Large intestine (tissue), 3 donors: ENCODE measurements at regions not wholly inside any gene's neighbourhood (a gene's known extent, or its start where the extent isn't known, plus 50 kb on each side); places are given as distances from the start of the nearest gene placed in this dataset.

Experiments
- DNase-seq, 2 donors: peaks; one replicate each; pipeline versions ENCODE4 v3.0.0 to v3.0.0-alpha.2; 2013
- H3K27ac ChIP-seq: one replicate; pipeline ENCODE4 v1.5.1; 2013; ENCODE audit warnings: low read length
- H3K27me3 ChIP-seq: 2 replicates; pipeline ENCODE4 v1.6.1; 2013; ENCODE audit warnings: low read length; ENCODE audit not compliant: control insufficient read depth, insufficient read depth
- H3K36me3 ChIP-seq: 2 replicates; pipeline ENCODE4 v1.6.1; 2013; ENCODE audit warnings: low read length; ENCODE audit not compliant: control insufficient read depth, insufficient read depth
- H3K4me1 ChIP-seq: one replicate; pipeline ENCODE4 v1.6.1; 2013; ENCODE audit warnings: low read length; ENCODE audit not compliant: control insufficient read depth, insufficient read depth
- H3K4me3 ChIP-seq: one replicate; pipeline ENCODE4 v1.5.1; 2013; ENCODE audit warnings: low read length
- H3K9me3 ChIP-seq: one replicate; pipeline ENCODE4 v1.6.1; 2013; ENCODE audit warnings: mild to moderate bottlenecking, low read depth, low read length, moderate library complexity; ENCODE audit not compliant: control insufficient read depth
- WGBS: methylation state at CpG from one replicate; pipeline ENCODE4 v1.1.5; 2013; ENCODE audit warnings: low lambda C conversion rate; ENCODE audit not compliant: insufficient coverage; 5-methylcytosine and 5-hydroxymethylcytosine counted together

GRCh38 chr2:12589802-12590320 lies 126.9 kb upstream of the TRIB2 start:
- Histone ChIP-seq H3K4me1 (no peaks in the 10 kb centered on the region), H3K27me3 (no peaks in the 10 kb centered on the region), H3K36me3 (no peaks in the 10 kb centered on the region), H3K9me3 (no peaks in the 10 kb centered on the region), H3K27ac (no peak overlapping the region), H3K4me3 (no peak overlapping the region)
- no CpG with 5 or more reads among the region's 5 CpGs for WGBS
- DNase-seq, result no peak

GRCh38 chr2:12592296-12592695 lies 124.4 kb upstream of the TRIB2 start:
- Histone ChIP-seq H3K36me3 (no peaks in the 10 kb centered on the region), H3K9me3 (no peaks in the 10 kb centered on the region), H3K4me1 (no peaks in the 10 kb centered on the region), H3K27ac (no peak overlapping the region), H3K27me3 (no peaks in the 10 kb centered on the region), H3K4me3 (no peak overlapping the region)
- WGBS, result 100% methylated on average over 2 of the region's 3 CpGs
- no peak for DNase-seq

- Histone ChIP-seq H3K27ac (no peak overlapping the region), H3K27me3 (no peaks in the 10 kb centered on the region), H3K4me1 (no peaks in the 10 kb centered on the region), H3K36me3 (no peaks in the 10 kb centered on the region), H3K4me3 (no peak overlapping the region), H3K9me3 (no peaks in the 10 kb centered on the region)
- no peak for DNase-seq
- WGBS, result 100% methylated on average over 1 of the region's 4 CpGs
Measured at GRCh38 chr2:12594590-12594989, 122.1 kb upstream of the TRIB2 start.

GRCh38 chr2:12596771-12597170 lies 120.0 kb upstream of the TRIB2 start:
- Histone ChIP-seq H3K4me3 (no peak overlapping the region), H3K9me3 (no peaks in the 10 kb centered on the region), H3K4me1 (no peaks in the 10 kb centered on the region), H3K36me3 (no peaks in the 10 kb centered on the region), H3K27ac (no peak overlapping the region), H3K27me3 (no peaks in the 10 kb centered on the region)
- no peak for DNase-seq
- WGBS, result no CpG with 5 or more reads among the region's 3 CpGs

GRCh38 chr2:12597610-12598009 lies 119.1 kb upstream of the TRIB2 start:
- H3K9me3 ChIP-seq, result no peaks in the 10 kb centered on the region
- no peak overlapping the region for H3K4me3 ChIP-seq
- WGBS, result 100% methylated on average over 1 of the region's 2 CpGs
- H3K27ac ChIP-seq, result no peak overlapping the region
- no peaks in the 10 kb centered on the region for H3K36me3 ChIP-seq
- DNase-seq, result no peak
- no peaks in the 10 kb centered on the region for H3K4me1 ChIP-seq
- no peaks in the 10 kb centered on the region for H3K27me3 ChIP-seq

GRCh38 chr2:12602661-12603060 lies 114.1 kb upstream of the TRIB2 start:
- Histone ChIP-seq H3K36me3 (no peaks in the 10 kb centered on the region), H3K9me3 (no peaks in the 10 kb centered on the region), H3K4me1 (no peaks in the 10 kb centered on the region), H3K4me3 (no peak overlapping the region), H3K27me3 (no peaks in the 10 kb centered on the region), H3K27ac (no peak overlapping the region)
- no peak for DNase-seq
- WGBS, result no CpG with 5 or more reads among the region's 2 CpGs

- WGBS, result no CpG with 5 or more reads among the region's 1 CpG
- Histone ChIP-seq H3K4me1 (no peaks in the 10 kb centered on the region), H3K27ac (no peak overlapping the region), H3K9me3 (no peaks in the 10 kb centered on the region), H3K4me3 (no peak overlapping the region), H3K36me3 (no peaks in the 10 kb centered on the region), H3K27me3 (no peaks in the 10 kb centered on the region)
- no peak for DNase-seq
Measured at GRCh38 chr2:12603781-12604295, 112.9 kb upstream of the TRIB2 start.

- no peaks in the 10 kb centered on the region for H3K4me1 ChIP-seq
- no peaks in the 10 kb centered on the region for H3K36me3 ChIP-seq
- no peaks in the 10 kb centered on the region for H3K27me3 ChIP-seq
- no CpG with 5 or more reads among the region's 2 CpGs for WGBS
- no peak overlapping the region for H3K4me3 ChIP-seq
- H3K27ac ChIP-seq, result no peak overlapping the region
- H3K9me3 ChIP-seq, result no peaks in the 10 kb centered on the region
- peak in 1 of 2 donors; percentile 9 for DNase-seq
Measured at GRCh38 chr2:12604341-12604740, 112.4 kb upstream of the TRIB2 start.

- Histone ChIP-seq H3K27me3 (no peaks in the 10 kb centered on the region), H3K36me3 (no peaks in the 10 kb centered on the region), H3K4me1 (no peaks in the 10 kb centered on the region), H3K9me3 (no peaks in the 10 kb centered on the region), H3K4me3 (no peak overlapping the region), H3K27ac (no peak overlapping the region)
- no peak for DNase-seq
- no CpG with 5 or more reads among the region's 1 CpG for WGBS
Measured at GRCh38 chr2:12605366-12605765, 111.4 kb upstream of the TRIB2 start.

GRCh38 chr2:12605936-12606335 lies 110.8 kb upstream of the TRIB2 start:
- no peaks in the 10 kb centered on the region for H3K4me1 ChIP-seq
- no peaks in the 10 kb centered on the region for H3K36me3 ChIP-seq
- H3K27ac ChIP-seq, result no peak overlapping the region
- WGBS, result no CpG with 5 or more reads among the region's 2 CpGs
- H3K4me3 ChIP-seq, result no peak overlapping the region
- H3K27me3 ChIP-seq, result no peaks in the 10 kb centered on the region
- no peaks in the 10 kb centered on the region for H3K9me3 ChIP-seq
- no peak for DNase-seq

GRCh38 chr2:12606472-12607000 lies 110.2 kb upstream of the TRIB2 start:
- H3K9me3 ChIP-seq, result no peaks in the 10 kb centered on the region
- H3K36me3 ChIP-seq, result no peaks in the 10 kb centered on the region
- H3K27ac ChIP-seq, result no peak overlapping the region
- H3K4me1 ChIP-seq, result no peaks in the 10 kb centered on the region
- no peaks in the 10 kb centered on the region for H3K27me3 ChIP-seq
- WGBS, result no CpG with 5 or more reads among the region's 5 CpGs
- peak in 1 of 2 donors; percentile 22 for DNase-seq
- H3K4me3 ChIP-seq, result no peak overlapping the region
